Right renal cortex interstitium (tissue), 3 donors: ENCODE measurements at regions not wholly inside any gene's neighbourhood (a gene's known extent, or its start where the extent isn't known, plus 50 kb on each side); places are given as distances from the start of the nearest gene placed in this dataset.
A peak's percentile ranks its signal among the peaks of the same experiment; 100 is the strongest.
"Not testable (repeated sequence)": the region's sequence is repeated elsewhere in the genome, so short reads cannot be mapped to it uniquely, and the experiment has no call there.

Experiments used
- DNase-seq, 3 donors: peaks; one replicate each; pipeline ENCODE4 v3.0.0-alpha.2; 2013; ENCODE audit warnings: low read depth in 3 of 3, low spot score in 2 of 3

GRCh38 chr7:24428676-24429075 is 144.6 kb upstream of the PALS2 start:
- DNase-seq, result no peak

GRCh38 chr7:24432677-24433076 is 140.6 kb upstream of the PALS2 start:
- no peak for DNase-seq

GRCh38 chr7:24434972-24435371 is 138.3 kb upstream of the PALS2 start:
- no peak for DNase-seq

- DNase-seq, result no peak
These were observed 136.9 kb upstream of the PALS2 start for GRCh38 chr7:24436131-24436920.

GRCh38 chr7:24438232-24438631 is 135.0 kb upstream of the PALS2 start:
- DNase-seq, result no peak

GRCh38 chr7:24439104-24439503 is 134.1 kb upstream of the PALS2 start:
- DNase-seq, result not testable (repeated sequence)

- no peak for DNase-seq
These were observed 132.4 kb upstream of the PALS2 start for GRCh38 chr7:24440892-24441291.

- no peak for DNase-seq
These were observed 131.8 kb upstream of the PALS2 start for GRCh38 chr7:24441314-24442027.

- no peak for DNase-seq
These were observed 131.0 kb upstream of the PALS2 start for GRCh38 chr7:24442170-24442777.

- DNase-seq, result peak in 1 of 3 donors; percentile 7
These were observed 128.4 kb upstream of the PALS2 start for GRCh38 chr7:24444666-24445440.

- DNase-seq, result no peak
These were observed 125.2 kb upstream of the PALS2 start for GRCh38 chr7:24448038-24448437.

GRCh38 chr7:24449416-24449815 is 123.8 kb upstream of the PALS2 start:
- not testable (repeated sequence) for DNase-seq

GRCh38 chr7:24455813-24456525 is 117.3 kb upstream of the PALS2 start:
- no peak for DNase-seq

- DNase-seq, result no peak
These were observed 116.6 kb upstream of the PALS2 start for GRCh38 chr7:24456526-24457218.

GRCh38 chr7:24457219-24457558 is 116.1 kb upstream of the PALS2 start:
- no peak for DNase-seq

GRCh38 chr7:24462117-24462516 is 111.1 kb upstream of the PALS2 start:
- no peak for DNase-seq

- no peak for DNase-seq
These were observed 110.3 kb upstream of the PALS2 start for GRCh38 chr7:24462984-24463383.

- no peak for DNase-seq
These were observed 109.8 kb upstream of the PALS2 start for GRCh38 chr7:24463474-24463873.

GRCh38 chr7:24464861-24465260 is 108.4 kb upstream of the PALS2 start:
- DNase-seq, result no peak
